HG03575 (cell line): ENCODE measurements at regions not wholly inside any gene's neighbourhood (a gene's known extent, or its start where the extent isn't known, plus 50 kb on each side); places are given as distances from the start of the nearest gene placed in this dataset.
"Not testable (repeated sequence)": the region's sequence is repeated elsewhere in the genome, so short reads cannot be mapped to it uniquely, and the experiment has no call there.

Source experiments
- ATAC-seq: cut with Tn5 transposase; IDR thresholded peaks from one replicate; pipeline ENCODE4 v1.9.1; 2021; ENCODE audit not compliant: unreplicated experiment, insufficient number of reproducible peaks, low FRiP score; ENCODE audit errors: extremely low read depth

GRCh38 chr21:8377093-8377841 lies 2144.1 kb upstream of the TPTE start:
- ATAC-seq = not testable (repeated sequence)

GRCh38 chr21:8380419-8381079 lies 2140.8 kb upstream of the TPTE start:
- ATAC-seq = not testable (repeated sequence)

GRCh38 chr21:8388169-8388939 lies 2133.0 kb upstream of the TPTE start:
- ATAC-seq = not testable (repeated sequence)

- not testable (repeated sequence) for ATAC-seq
These were observed 2132.5 kb upstream of the TPTE start for GRCh38 chr21:8388940-8389238.

GRCh38 chr21:8390550-8391171 lies 2130.7 kb upstream of the TPTE start:
- ATAC-seq = not testable (repeated sequence)

GRCh38 chr21:8394380-8394779 lies 2127.0 kb upstream of the TPTE start:
- not testable (repeated sequence) for ATAC-seq

GRCh38 chr21:8395992-8396391 lies 2125.4 kb upstream of the TPTE start:
- not testable (repeated sequence) for ATAC-seq

GRCh38 chr21:8398870-8399437 lies 2122.4 kb upstream of the TPTE start:
- ATAC-seq = not testable (repeated sequence)

- ATAC-seq = not testable (repeated sequence)
These were observed 2121.5 kb upstream of the TPTE start for GRCh38 chr21:8399866-8400265.

- ATAC-seq = not testable (repeated sequence)
These were observed 2119.6 kb upstream of the TPTE start for GRCh38 chr21:8401799-8402198.

GRCh38 chr21:8406331-8406730 lies 2115.1 kb upstream of the TPTE start:
- ATAC-seq = not testable (repeated sequence)

- ATAC-seq = not testable (repeated sequence)
These were observed 2110.2 kb upstream of the TPTE start for GRCh38 chr21:8411139-8411671.

GRCh38 chr21:8419925-8420560 lies 2101.3 kb upstream of the TPTE start:
- peak; percentile 55 for ATAC-seq

- not testable (repeated sequence) for ATAC-seq
These were observed 2093.4 kb upstream of the TPTE start for GRCh38 chr21:8427790-8428667.

GRCh38 chr21:8428668-8429456 lies 2092.5 kb upstream of the TPTE start:
- ATAC-seq = peak; percentile 66

- not testable (repeated sequence) for ATAC-seq
These were observed 2086.7 kb upstream of the TPTE start for GRCh38 chr21:8434710-8435109.

- not testable (repeated sequence) for ATAC-seq
These were observed 2078.3 kb upstream of the TPTE start for GRCh38 chr21:8443093-8443492.
